ENCODE measurements at regions not wholly inside any gene's neighbourhood (a gene's known extent, or its start where the extent isn't known, plus 50 kb on each side); places are given as distances from the start of the nearest gene placed in this dataset.

DNA sequence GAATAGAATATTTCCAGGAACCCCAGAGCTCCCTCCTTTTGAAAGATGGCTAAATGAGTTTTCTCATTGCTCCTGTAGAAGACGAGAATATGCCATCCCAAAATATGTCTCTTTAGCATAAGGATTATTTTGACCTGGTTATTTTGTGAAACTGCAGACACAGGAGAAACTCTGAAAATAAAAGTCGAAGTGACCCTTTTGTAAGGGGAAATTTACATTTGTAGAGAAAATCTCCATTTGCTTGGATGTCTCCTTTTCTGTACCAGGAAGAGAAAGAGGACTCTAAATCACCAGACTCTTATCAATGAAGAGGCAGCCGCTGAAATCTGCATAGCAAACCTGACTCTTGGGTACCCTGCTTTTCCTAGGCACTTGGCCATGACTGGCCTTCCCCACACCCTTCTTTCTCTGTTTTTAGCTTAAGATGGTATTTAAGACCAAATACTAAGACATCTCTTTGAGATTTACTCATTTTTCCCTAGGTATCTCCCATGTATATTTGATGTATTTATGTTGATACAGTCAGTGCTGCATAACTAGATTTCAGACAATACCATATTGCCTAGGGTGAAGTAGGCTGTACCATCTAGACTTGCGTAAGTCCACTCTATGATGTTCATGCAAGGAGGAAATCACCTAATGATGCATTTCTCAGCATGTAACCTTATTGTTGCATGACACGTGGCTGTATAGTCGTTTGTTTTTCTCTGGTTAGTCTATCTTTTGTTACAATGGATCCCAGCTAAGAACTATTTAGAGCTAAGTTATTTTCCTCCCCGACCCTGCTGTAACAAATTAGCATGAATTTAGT, 98.2 kb upstream of the UBE3A start:
- no peak overlapping the region for H2AFZ ChIP-seq
- no peaks in the 10 kb centered on the region for H3K79me2 ChIP-seq (ENCODE audit: insufficient read depth)
- DNase-seq: no peak
- in situ Hi-C loops (cut with MboI): no loop called here
- no peaks in the 10 kb centered on the region for H3K9me2 ChIP-seq (ENCODE audit: insufficient read depth)
- no peaks in the 10 kb centered on the region for H3K4me1 ChIP-seq (ENCODE audit: insufficient read depth)
- no peaks in the 10 kb centered on the region for H3F3A ChIP-seq (ENCODE audit: insufficient read depth)
- no peak overlapping the region for H3K4me3 ChIP-seq
- no peak overlapping the region for H3K4me2 ChIP-seq (ENCODE audit: unreplicated experiment)
- no peaks in the 10 kb centered on the region for H3K9me3 ChIP-seq (ENCODE audit: low read depth)
- H3K27ac ChIP-seq: no peak overlapping the region
- 64 to 66% methylated on average over 7 of the region's 7 CpGs for WGBS, 2 experiments (ENCODE audit: low coverage in 1 of 2, low lambda C conversion rate in 2 of 2, missing lambda C conversion rate in 2 of 2)
- no peaks in the 10 kb centered on the region for H3K27me3 ChIP-seq (replicated peaks; ENCODE audit: insufficient read depth)
- no peak overlapping the region for H3K9ac ChIP-seq
- TF ChIP-seq EZH2phosphoT487 (IDR thresholded peaks at IDR 0.05; ENCODE audit: insufficient read depth, low read depth) (no peak), EZH2 (IDR thresholded peaks at IDR 0.05; ENCODE audit: insufficient read depth, poor library complexity, severe bottlenecking) (no peak)
- H4K20me1 ChIP-seq (ENCODE audit: insufficient read depth): no peaks in the 10 kb centered on the region
- H3K36me3 ChIP-seq (ENCODE audit: low read depth): no peaks in the 10 kb centered on the region

- H3K79me2 ChIP-seq (ENCODE audit: insufficient read depth): no peaks in the 10 kb centered on the region
- H3K9me3 ChIP-seq (ENCODE audit: low read depth): no peaks in the 10 kb centered on the region
- in situ Hi-C loops (cut with MboI): no loop called here
- H2AFZ ChIP-seq: no peak overlapping the region
- H3K27me3 ChIP-seq (replicated peaks; ENCODE audit: insufficient read depth): no peaks in the 10 kb centered on the region
- no peaks in the 10 kb centered on the region for H3K4me1 ChIP-seq (ENCODE audit: insufficient read depth)
- no peak overlapping the region for H3K9ac ChIP-seq
- H3K36me3 ChIP-seq (ENCODE audit: low read depth): no peaks in the 10 kb centered on the region
- H4K20me1 ChIP-seq (ENCODE audit: insufficient read depth): no peaks in the 10 kb centered on the region
- no peak overlapping the region for H3K4me2 ChIP-seq (ENCODE audit: unreplicated experiment)
- no peak for TF ChIP-seq EZH2 (IDR thresholded peaks at IDR 0.05; ENCODE audit: insufficient read depth, poor library complexity, severe bottlenecking)
- no peak for TF ChIP-seq EZH2phosphoT487 (IDR thresholded peaks at IDR 0.05; ENCODE audit: insufficient read depth, low read depth)
- no peaks in the 10 kb centered on the region for H3K9me2 ChIP-seq (ENCODE audit: insufficient read depth)
- DNase-seq: no peak
- H3F3A ChIP-seq (ENCODE audit: insufficient read depth): no peaks in the 10 kb centered on the region
- 74 to 83% methylated on average over 5 of the region's 5 CpGs for WGBS, 2 experiments (ENCODE audit: low coverage in 1 of 2, low lambda C conversion rate in 2 of 2, missing lambda C conversion rate in 2 of 2)
- no peak overlapping the region for H3K27ac ChIP-seq
- H3K4me3 ChIP-seq: no peak overlapping the region
Measured at GRCh38 chr15:25535866-25536265, 97.0 kb upstream of the UBE3A start.

DNA sequence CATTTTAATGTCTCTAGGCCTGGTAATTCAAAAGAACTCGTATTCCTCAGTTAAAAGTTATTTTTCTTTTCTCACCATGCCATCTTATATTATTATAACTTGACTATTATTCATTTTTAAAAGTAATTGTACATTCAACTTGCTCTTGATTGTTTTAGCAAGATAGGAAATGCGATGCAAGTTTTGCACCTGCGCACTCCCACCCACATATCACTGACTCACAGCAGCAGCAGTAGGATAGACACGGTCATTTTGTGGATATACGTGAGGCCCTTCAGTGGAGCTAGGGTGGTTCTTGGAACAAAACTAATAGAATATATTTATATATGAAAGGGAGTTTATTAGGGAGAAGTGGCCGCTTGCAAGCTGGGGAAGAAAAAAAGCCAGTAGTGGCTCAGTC, 95.5 kb upstream of the UBE3A start:
- Histone ChIP-seq H3K27ac (no peak overlapping the region), H3K4me2 (ENCODE audit: unreplicated experiment) (no peak overlapping the region), H4K20me1 (ENCODE audit: insufficient read depth) (no peaks in the 10 kb centered on the region), H3K27me3 (replicated peaks; ENCODE audit: insufficient read depth) (no peaks in the 10 kb centered on the region), H3K4me3 (no peak overlapping the region), H3K9me3 (ENCODE audit: low read depth) (no peaks in the 10 kb centered on the region), H3K4me1 (ENCODE audit: insufficient read depth) (no peaks in the 10 kb centered on the region), H3K9ac (no peak overlapping the region), H2AFZ (no peak overlapping the region), H3K36me3 (ENCODE audit: low read depth) (no peaks in the 10 kb centered on the region), H3F3A (ENCODE audit: insufficient read depth) (no peaks in the 10 kb centered on the region), H3K9me2 (ENCODE audit: insufficient read depth) (no peaks in the 10 kb centered on the region), H3K79me2 (ENCODE audit: insufficient read depth) (no peaks in the 10 kb centered on the region)
- TF ChIP-seq EZH2phosphoT487 (IDR thresholded peaks at IDR 0.05; ENCODE audit: insufficient read depth, low read depth) (no peak), EZH2 (IDR thresholded peaks at IDR 0.05; ENCODE audit: insufficient read depth, poor library complexity, severe bottlenecking) (no peak)
- DNase-seq: no peak
- in situ Hi-C loops (cut with MboI): no loop called here
- 85 to 86% methylated on average over 6 of the region's 6 CpGs for WGBS, 2 experiments (ENCODE audit: low coverage in 1 of 2, low lambda C conversion rate in 2 of 2, missing lambda C conversion rate in 2 of 2)

DNA sequence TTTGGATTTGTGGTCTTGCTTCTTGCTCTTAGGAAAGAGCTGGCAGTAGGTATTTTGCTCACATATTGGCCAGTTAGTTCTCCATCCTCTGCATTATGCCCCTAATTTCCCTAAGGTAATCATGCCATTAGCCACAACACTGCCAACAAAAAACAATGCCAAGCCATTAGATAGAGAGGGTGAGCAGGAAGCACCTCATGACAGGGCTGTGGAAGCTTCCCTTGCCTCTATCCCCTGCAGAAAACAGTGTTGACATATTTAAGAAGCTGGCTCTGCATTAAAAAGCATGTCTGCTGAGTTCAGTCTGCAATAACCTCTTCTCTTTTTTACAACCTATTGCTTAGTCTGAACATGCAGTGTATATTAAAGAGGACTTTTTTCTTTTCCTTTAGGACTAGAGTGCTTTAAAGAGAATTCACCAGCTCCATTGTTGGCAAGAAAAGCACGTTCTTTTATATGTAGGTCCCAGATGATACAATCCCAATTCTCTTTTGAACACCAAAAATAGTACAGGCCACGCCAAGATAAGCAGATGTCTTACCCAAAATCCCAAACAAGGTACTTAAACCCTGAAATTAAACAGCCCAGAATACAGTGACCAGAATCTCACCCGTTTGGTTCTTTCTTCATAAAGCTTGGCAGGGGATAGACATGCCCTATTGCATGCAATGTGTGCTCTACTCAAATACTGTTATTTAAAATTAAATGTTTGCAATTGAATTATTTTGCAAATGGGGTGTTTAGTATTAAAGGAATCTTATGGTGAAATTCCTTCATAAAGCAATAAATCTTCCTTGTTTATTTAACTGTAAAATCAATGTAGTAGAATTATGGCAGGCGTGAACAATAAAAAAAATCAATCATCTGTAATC, 93.7 kb upstream of the UBE3A start:
- in situ Hi-C loops (cut with MboI): no loop called here
- no peak overlapping the region for H3K4me2 ChIP-seq (ENCODE audit: unreplicated experiment)
- H3K9me2 ChIP-seq (ENCODE audit: insufficient read depth): no peaks in the 10 kb centered on the region
- no peak for DNase-seq
- no peak overlapping the region for H3K9ac ChIP-seq
- WGBS, 2 experiments (ENCODE audit: low coverage in 1 of 2, low lambda C conversion rate in 2 of 2, missing lambda C conversion rate in 2 of 2): 27 to 31% methylated on average over 4 of the region's 4 CpGs
- no peak overlapping the region for H3K4me3 ChIP-seq
- H3K9me3 ChIP-seq (ENCODE audit: low read depth): no peaks in the 10 kb centered on the region
- H3K27me3 ChIP-seq (replicated peaks; ENCODE audit: insufficient read depth): no peaks in the 10 kb centered on the region
- no peaks in the 10 kb centered on the region for H3K79me2 ChIP-seq (ENCODE audit: insufficient read depth)
- H3K36me3 ChIP-seq (ENCODE audit: low read depth): no peaks in the 10 kb centered on the region
- no peak overlapping the region for H2AFZ ChIP-seq
- no peaks in the 10 kb centered on the region for H3F3A ChIP-seq (ENCODE audit: insufficient read depth)
- H3K4me1 ChIP-seq (ENCODE audit: insufficient read depth): no peaks in the 10 kb centered on the region
- no peak for TF ChIP-seq EZH2phosphoT487 (IDR thresholded peaks at IDR 0.05; ENCODE audit: insufficient read depth, low read depth)
- TF ChIP-seq EZH2 (IDR thresholded peaks at IDR 0.05; ENCODE audit: insufficient read depth, poor library complexity, severe bottlenecking): no peak
- H3K27ac ChIP-seq: no peak overlapping the region
- no peaks in the 10 kb centered on the region for H4K20me1 ChIP-seq (ENCODE audit: insufficient read depth)
